T-helper 2 cell treated with Interferon-gamma antibody and Interleukin-4, amounts not matched to agents 5 μg/mL and 100 μg/mL, for 36 hours (primary cell): ENCODE measurements at regions not wholly inside any gene's neighbourhood (a gene's known extent, or its start where the extent isn't known, plus 50 kb on each side); places are given as distances from the start of the nearest gene placed in this dataset.

ENCODE experiments used
- DNase-seq: peaks from one replicate; pipeline ENCODE4 v3.0.0; 2021; ENCODE audit warnings: low spot score
- H3K27ac Mint-ChIP-seq: one replicate; pipeline ENCODE4 v1.8.0; 2021; ENCODE audit warnings: mild to moderate bottlenecking, mixed read lengths
- H3K27me3 Mint-ChIP-seq: one replicate; pipeline ENCODE4 v1.8.0; 2021; ENCODE audit warnings: low read depth, mixed read lengths
- H3K36me3 Mint-ChIP-seq: one replicate; pipeline ENCODE4 v1.8.0; 2021; ENCODE audit warnings: low read depth, mixed read lengths
- H3K4me1 Mint-ChIP-seq: one replicate; pipeline ENCODE4 v1.8.0; 2021; ENCODE audit warnings: low read depth, mixed read lengths
- H3K4me3 Mint-ChIP-seq: one replicate; pipeline ENCODE4 v1.8.0; 2022; ENCODE audit warnings: mild to moderate bottlenecking, moderate library complexity, mixed read lengths
- H3K9me3 Mint-ChIP-seq: one replicate; pipeline ENCODE4 v1.8.0; 2021; ENCODE audit warnings: mixed read lengths

DNA sequence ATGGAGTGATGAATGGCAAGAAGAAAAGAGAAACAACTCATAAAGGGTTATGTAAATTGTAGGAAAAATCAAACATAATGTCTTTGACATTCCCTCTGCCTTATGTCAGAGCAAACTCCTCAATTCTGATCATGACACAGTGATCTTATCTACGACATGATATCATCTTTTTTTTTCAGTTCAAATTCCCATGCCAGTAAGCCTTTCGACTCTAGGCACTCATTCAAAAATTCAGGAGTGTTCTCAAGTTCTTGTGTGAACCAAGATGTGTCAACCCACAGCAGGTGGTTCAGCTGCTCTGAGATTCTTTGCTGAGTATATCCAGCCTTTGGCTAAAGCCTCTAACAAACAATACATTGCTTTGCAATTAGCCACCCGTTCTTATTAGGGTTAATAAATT, 97.1 kb upstream of the ESRRG start:
- no peak for DNase-seq
- Mint-ChIP-seq H3K36me3 (no peaks in the 10 kb centered on the region), H3K27me3 (no peaks in the 10 kb centered on the region), H3K4me3 (no peak overlapping the region), H3K4me1 (no peaks in the 10 kb centered on the region), H3K9me3 (no peaks in the 10 kb centered on the region), H3K27ac (no peak overlapping the region)

DNA sequence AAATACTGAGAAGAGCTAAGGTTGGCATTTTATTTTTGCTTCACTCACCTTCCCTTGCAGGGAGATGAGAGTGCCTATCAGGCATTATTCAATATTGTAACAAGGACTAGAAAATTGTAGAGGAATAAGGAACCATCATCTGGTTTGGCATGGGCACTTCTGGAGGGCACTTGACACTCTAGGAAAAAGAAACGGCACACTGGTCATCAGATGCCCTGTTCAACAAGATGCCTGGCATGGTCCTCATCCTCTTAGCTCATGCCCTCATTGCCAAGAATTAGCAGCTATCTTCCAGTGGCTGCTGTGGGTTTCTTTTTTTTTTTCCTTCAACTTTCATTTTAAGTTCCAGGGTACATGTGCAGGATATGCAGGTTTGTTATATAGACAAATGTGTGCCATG, 95.1 kb upstream of the ESRRG start:
- H3K27me3 Mint-ChIP-seq: no peaks in the 10 kb centered on the region
- no peaks in the 10 kb centered on the region for H3K4me1 Mint-ChIP-seq
- H3K4me3 Mint-ChIP-seq: no peak overlapping the region
- H3K9me3 Mint-ChIP-seq: no peaks in the 10 kb centered on the region
- DNase-seq: no peak
- no peaks in the 10 kb centered on the region for H3K36me3 Mint-ChIP-seq
- H3K27ac Mint-ChIP-seq: no peak overlapping the region

DNA sequence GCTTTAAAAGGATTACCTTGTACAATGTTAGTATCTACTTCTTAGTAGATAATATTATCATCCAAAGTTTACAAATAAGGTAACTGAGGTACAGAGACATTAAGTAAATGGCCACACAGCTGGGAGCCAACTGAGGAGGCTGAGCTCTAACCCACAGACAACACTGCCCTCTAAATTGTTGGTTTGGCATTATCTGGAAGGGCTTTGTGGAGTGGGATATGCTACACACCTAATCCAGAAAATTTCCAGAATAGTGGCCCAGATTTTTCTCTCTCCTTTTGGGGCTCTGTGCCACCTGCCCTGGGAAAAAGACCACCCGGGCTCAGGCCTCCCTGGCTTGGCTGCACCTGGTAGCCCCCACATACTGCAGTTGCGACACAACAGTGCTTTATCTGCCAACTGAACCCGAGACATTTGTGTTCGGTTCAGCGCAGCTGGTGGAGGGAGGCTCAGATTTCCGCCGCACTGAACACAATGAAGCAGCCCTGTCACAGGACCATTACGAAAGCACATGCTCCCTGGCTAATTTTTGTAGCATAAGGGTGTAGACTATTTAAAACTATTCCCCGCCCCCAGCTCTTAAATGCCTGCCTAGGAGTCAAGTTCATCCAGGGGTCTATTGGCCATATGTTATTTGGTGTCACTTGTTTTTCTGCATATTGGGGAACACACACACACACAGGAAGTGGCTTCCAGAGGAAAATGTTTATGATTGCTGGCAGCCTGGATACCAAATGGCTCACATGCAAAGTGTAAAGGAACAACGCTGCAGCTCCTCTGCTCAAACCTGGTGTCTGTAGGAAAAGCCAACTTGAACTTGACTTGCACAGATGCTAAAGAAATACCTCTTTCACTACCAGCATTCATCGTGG, 92.3 kb upstream of the ESRRG start:
- Mint-ChIP-seq H3K36me3 (no peaks in the 10 kb centered on the region), H3K4me1 (no peaks in the 10 kb centered on the region), H3K4me3 (no peak overlapping the region), H3K27me3 (no peaks in the 10 kb centered on the region), H3K9me3 (no peaks in the 10 kb centered on the region), H3K27ac (no peak overlapping the region)
- DNase-seq: no peak

DNA sequence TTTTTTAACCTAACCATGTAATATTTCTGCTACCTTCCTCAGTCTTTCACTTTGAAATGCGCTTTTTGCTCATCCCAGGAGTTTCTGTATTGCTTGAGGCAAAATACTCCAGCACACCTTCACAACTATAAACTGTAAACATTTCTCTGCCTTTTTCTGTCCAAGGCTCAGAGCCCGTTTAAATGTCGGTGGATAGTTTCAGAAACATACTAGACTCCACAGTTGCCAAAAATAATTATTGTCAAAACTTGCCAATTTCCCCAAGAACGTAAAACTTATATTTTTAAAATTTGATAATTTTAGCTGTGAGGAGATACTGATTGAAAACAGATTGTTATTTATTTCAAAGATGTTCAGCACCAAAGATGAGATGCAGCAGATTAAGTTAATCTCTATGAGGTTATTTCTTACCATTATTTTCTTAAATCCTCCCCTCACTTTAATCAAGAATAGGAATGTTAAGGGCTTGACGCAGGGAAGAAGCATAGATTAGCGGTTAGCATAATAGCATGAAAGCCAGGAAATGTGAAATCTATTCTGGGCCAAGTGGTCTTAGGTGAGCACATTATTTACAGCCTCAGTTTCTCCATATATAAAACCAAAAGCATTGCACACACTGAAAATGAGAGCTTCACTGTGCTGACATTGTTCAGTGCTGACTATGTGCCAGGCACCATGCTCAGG, 91.5 kb upstream of the ESRRG start:
- no peak overlapping the region for H3K27ac Mint-ChIP-seq
- H3K36me3 Mint-ChIP-seq: no peaks in the 10 kb centered on the region
- no peak overlapping the region for H3K4me3 Mint-ChIP-seq
- H3K27me3 Mint-ChIP-seq: no peaks in the 10 kb centered on the region
- DNase-seq: no peak
- H3K4me1 Mint-ChIP-seq: no peaks in the 10 kb centered on the region
- H3K9me3 Mint-ChIP-seq: no peaks in the 10 kb centered on the region

DNA sequence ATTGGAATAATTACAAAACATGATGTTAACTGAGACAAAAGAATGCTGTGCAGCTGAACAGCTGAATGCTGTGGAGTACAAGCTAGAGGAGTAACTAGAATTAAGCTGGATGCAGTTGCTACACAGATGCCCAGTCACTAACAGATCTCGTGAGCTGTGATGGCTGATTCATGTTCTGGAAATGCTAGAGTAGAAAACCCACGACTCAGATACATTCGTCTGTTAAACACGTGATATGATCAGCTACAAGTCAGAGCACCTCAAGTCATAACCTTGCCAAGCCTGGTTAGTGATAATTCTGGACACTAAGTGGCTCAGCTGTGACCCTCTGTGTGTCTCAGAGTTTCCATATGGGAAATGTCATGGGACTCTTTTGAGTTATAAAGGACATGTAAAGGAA, 89.7 kb upstream of the ESRRG start:
- Mint-ChIP-seq H3K4me3 (no peak overlapping the region), H3K4me1 (no peaks in the 10 kb centered on the region), H3K36me3 (no peaks in the 10 kb centered on the region), H3K27me3 (no peaks in the 10 kb centered on the region), H3K27ac (no peak overlapping the region), H3K9me3 (peaks cover 2% of the 10 kb centered on the region)
- no peak for DNase-seq

DNA sequence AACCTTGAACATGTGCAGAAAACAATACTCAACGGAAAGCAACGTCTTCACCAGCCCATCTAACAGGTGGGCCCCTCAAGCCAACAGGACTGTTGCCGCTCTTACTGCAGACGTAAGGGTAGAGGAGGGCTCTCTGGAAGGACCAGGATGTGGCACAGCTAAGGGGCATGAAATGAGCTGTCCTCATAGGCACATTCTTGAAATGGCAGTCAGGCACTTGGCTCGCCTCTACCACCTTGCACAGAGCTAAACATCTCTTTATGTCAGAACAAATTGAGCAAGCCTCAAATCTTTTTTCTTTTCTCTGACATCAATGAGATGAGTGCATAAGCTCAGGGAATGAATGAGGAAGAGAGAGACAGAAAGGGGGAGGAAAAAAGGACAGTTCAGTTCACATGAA, 86.4 kb upstream of the ESRRG start:
- Mint-ChIP-seq H3K4me3 (no peak overlapping the region), H3K27ac (no peak overlapping the region), H3K9me3 (peaks cover 4% of the 10 kb centered on the region), H3K4me1 (no peaks in the 10 kb centered on the region), H3K27me3 (no peaks in the 10 kb centered on the region), H3K36me3 (no peaks in the 10 kb centered on the region)
- no peak for DNase-seq

DNA sequence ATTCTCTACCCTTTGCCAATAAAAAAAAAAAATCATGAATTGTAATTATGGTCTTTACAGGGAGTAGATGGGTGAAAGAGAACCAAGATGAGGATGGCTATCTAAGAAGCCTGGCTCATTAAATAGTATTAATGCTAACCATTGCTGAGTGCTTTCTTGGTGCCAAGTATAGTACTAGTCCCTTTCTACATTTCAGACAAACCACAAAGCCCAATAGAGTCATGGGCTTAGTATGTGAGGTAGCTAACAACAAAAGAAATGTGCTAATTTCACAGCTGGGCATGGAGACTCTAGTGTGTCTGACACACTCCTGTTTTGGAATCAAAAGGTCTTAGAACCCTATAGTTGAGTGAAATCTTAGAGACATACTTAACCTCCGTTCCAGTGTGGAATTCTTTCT, 84.5 kb upstream of the ESRRG start:
- Mint-ChIP-seq H3K4me1 (no peaks in the 10 kb centered on the region), H3K36me3 (no peaks in the 10 kb centered on the region), H3K9me3 (peaks cover 4% of the 10 kb centered on the region), H3K27me3 (no peaks in the 10 kb centered on the region), H3K27ac (no peak overlapping the region), H3K4me3 (no peak overlapping the region)
- DNase-seq: no peak

DNA sequence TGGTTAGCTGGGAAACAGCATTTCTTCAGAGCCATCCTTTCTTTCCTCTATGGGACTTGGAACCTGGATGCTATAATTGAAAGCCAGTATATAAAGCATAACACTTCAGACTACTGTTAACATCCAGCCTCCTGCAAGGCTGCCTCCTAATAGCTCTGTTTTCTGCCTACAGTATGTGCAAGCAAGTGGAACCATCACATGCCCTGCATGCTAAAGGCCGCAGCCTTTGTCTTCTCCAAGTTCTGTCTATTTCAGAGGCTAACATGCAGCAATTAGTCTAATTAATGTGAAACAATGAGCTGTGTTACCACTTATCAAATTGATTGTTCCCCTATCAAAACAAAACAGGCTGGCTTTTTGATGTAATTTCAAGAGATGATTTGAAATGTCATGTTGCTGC, 82.7 kb upstream of the ESRRG start:
- Mint-ChIP-seq H3K4me1 (no peaks in the 10 kb centered on the region), H3K9me3 (peaks cover 4% of the 10 kb centered on the region), H3K27ac (no peak overlapping the region), H3K4me3 (no peak overlapping the region), H3K36me3 (no peaks in the 10 kb centered on the region), H3K27me3 (no peaks in the 10 kb centered on the region)
- no peak for DNase-seq

DNA sequence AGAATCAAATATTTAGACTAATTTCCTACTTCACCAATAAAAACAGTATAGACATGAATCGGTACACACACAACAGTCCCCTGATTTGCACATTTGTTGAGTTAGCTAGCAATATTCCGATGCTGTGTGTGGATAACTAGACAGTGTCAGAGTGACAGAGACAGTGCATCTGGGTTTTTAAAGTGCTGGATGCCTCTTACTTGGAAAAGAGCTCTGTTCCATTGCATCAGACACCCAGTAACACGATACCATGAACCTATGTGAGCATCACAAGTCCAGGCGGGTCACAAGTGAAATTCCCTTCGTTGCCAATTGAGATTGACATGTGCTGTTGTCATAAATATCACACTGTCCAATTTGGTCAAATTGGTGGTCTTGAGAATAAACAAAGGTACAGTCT, 82.0 kb upstream of the ESRRG start:
- Mint-ChIP-seq H3K27ac (no peak overlapping the region), H3K9me3 (peaks cover 4% of the 10 kb centered on the region), H3K4me3 (no peak overlapping the region), H3K4me1 (no peaks in the 10 kb centered on the region), H3K36me3 (no peaks in the 10 kb centered on the region), H3K27me3 (no peaks in the 10 kb centered on the region)
- DNase-seq: no peak

DNA sequence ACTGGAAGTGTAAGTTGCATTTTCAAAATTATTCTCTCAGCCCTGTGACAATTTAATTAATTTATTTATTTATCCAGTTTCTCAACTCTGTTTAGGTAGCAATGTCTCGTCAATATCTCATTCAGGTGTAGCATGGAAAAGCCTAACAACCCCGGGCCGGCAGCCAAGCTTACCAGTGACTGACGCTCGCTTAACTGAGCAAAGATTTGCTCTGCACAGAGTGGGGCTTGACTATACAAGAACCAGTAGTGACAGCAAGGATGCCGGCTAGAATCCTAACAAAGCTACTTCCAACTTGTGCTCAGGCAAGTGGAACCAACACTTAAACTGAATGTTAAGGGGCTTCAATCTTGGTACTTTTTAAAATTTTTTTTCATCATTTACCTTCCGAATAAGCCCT, 80.9 kb upstream of the ESRRG start:
- no peaks in the 10 kb centered on the region for H3K27me3 Mint-ChIP-seq
- no peak for DNase-seq
- no peak overlapping the region for H3K4me3 Mint-ChIP-seq
- no peaks in the 10 kb centered on the region for H3K36me3 Mint-ChIP-seq
- peaks cover 4% of the 10 kb centered on the region for H3K9me3 Mint-ChIP-seq
- no peak overlapping the region for H3K27ac Mint-ChIP-seq
- no peaks in the 10 kb centered on the region for H3K4me1 Mint-ChIP-seq

DNA sequence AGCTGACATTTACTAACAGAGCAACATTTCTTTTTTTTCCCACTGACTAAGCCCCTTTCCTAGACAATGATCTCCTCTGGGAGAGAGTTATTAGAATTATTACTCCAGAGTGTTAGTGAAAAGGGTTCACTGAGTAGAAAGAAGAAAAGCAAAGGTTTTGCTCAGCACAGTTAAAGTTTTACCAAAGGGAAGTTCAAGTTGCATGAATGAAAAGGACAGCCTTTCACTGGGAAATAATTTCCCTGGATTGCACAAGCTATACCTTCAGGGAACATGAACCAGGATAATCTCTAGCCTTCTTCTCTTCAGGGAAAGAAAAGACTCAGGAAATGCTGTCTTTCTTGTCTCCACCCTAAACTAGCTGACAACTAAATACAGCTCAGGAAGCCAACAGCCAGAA, 71.4 kb upstream of the ESRRG start:
- H3K27me3 Mint-ChIP-seq: no peaks in the 10 kb centered on the region
- no peaks in the 10 kb centered on the region for H3K4me1 Mint-ChIP-seq
- H3K27ac Mint-ChIP-seq: no peak overlapping the region
- H3K4me3 Mint-ChIP-seq: no peak overlapping the region
- peaks cover 9% of the 10 kb centered on the region for H3K9me3 Mint-ChIP-seq
- DNase-seq: no peak
- no peaks in the 10 kb centered on the region for H3K36me3 Mint-ChIP-seq

DNA sequence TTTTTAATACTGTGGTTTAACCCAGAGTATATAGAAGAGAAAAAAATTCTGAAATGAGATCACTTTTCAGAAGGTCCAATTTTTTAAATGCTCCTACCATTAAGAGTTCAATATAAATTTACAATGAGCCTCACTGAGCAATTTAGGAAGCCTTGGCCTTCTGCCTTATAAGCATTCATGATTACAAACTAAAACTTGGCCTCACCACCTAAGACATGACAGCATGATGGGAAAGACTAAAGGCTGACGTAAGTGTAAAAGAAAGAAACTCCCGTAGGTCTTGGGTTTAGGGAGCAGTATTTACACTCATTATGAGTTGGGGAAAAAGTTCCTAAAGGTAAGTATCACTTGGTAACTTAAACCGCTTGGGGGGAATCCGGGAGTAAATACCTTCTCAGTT, 70.7 kb upstream of the ESRRG start:
- no peaks in the 10 kb centered on the region for H3K27me3 Mint-ChIP-seq
- DNase-seq: no peak
- peaks cover 9% of the 10 kb centered on the region for H3K9me3 Mint-ChIP-seq
- no peaks in the 10 kb centered on the region for H3K4me1 Mint-ChIP-seq
- no peak overlapping the region for H3K27ac Mint-ChIP-seq
- no peaks in the 10 kb centered on the region for H3K36me3 Mint-ChIP-seq
- H3K4me3 Mint-ChIP-seq: no peak overlapping the region

DNA sequence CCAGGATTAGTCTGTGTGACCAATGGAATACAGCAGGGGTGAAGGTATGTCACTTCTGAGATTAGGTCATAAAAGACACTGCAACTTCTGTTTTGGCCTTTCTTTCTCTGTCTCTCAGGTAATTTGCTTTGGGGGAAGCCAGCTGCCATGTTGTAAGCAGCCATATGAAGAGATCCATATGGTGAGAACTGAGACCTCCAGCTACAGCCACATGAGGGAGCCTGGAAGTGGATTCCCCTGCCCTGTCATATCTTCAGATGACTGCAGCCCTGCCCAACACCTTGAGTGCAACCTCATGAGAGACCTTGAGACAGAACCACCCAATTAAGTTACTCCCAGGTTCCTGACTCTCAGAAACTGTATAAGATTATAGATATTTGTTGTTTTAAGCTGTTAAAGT, 70.1 kb upstream of the ESRRG start:
- Mint-ChIP-seq H3K9me3 (peaks cover 9% of the 10 kb centered on the region), H3K4me3 (no peak overlapping the region), H3K4me1 (no peaks in the 10 kb centered on the region), H3K27me3 (no peaks in the 10 kb centered on the region), H3K27ac (no peak overlapping the region), H3K36me3 (no peaks in the 10 kb centered on the region)
- DNase-seq: no peak

DNA sequence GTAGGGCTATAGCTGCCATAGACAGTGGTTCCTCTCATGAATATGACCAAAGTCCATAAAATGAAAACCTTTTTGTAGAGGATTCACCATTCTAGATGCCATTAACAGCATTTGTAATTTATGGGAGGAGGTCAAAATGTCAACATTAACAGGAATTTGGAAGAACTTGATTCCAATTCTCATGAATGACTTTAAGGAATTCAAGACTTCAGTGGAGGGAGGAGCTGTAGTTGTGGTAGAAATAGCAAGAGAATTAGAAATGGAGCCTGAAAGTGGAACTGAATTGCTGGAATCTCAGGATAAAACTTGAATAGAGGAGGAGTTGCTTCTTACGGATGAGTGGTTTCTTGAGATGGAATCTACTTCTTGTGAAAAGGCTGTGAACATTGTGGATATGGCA, 65.4 kb upstream of the ESRRG start:
- no peak overlapping the region for H3K27ac Mint-ChIP-seq
- no peak for DNase-seq
- no peaks in the 10 kb centered on the region for H3K27me3 Mint-ChIP-seq
- H3K9me3 Mint-ChIP-seq: peaks cover 6% of the 10 kb centered on the region
- H3K4me1 Mint-ChIP-seq: no peaks in the 10 kb centered on the region
- H3K4me3 Mint-ChIP-seq: no peak overlapping the region
- H3K36me3 Mint-ChIP-seq: no peaks in the 10 kb centered on the region

DNA sequence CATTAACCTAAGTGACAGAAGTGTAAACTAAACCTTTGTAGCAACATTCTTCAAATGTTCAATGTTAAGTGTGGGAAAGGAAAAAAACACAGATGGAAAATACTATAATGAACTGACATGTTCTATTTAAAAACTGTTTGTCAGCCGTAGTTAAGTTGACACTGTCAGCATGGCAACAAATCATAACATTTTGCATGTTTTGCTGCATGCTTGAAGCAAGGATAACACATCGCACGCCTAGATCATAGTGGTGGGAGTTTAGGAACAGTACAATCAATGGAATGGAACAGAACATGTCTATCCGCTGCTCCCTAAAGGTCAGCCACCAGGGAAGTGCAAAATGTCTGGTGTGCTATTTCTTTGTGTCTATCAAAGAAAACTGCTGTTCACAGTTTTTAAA, 62.5 kb upstream of the ESRRG start:
- no peak overlapping the region for H3K27ac Mint-ChIP-seq

More for the DNA sequence above, 62.5 kb upstream of the ESRRG start:
- peaks cover 6% of the 10 kb centered on the region for H3K9me3 Mint-ChIP-seq
- no peaks in the 10 kb centered on the region for H3K4me1 Mint-ChIP-seq
- H3K4me3 Mint-ChIP-seq: no peak overlapping the region
- no peaks in the 10 kb centered on the region for H3K36me3 Mint-ChIP-seq
- H3K27me3 Mint-ChIP-seq: no peaks in the 10 kb centered on the region
- no peak for DNase-seq
